Chondrocyte (in vitro differentiated cells): ENCODE measurements at regions not wholly inside any gene's neighbourhood (a gene's known extent, or its start where the extent isn't known, plus 50 kb on each side); places are given as distances from the start of the nearest gene placed in this dataset.

Source experiments
- DNase-seq: peaks from one replicate; pipeline ENCODE4 v3.0.0; 2021; ENCODE audit warnings: mixed read lengths, low spot score
- H3K27ac Mint-ChIP-seq: one replicate; pipeline ENCODE4 v1.8.0; 2021; ENCODE audit warnings: mild to moderate bottlenecking, moderate library complexity, mixed read lengths; ENCODE audit not compliant: unreplicated experiment
- H3K27me3 Mint-ChIP-seq: 2 replicates; pipeline ENCODE4 v1.8.0; 2021; ENCODE audit warnings: low read depth, mixed read lengths
- H3K36me3 Mint-ChIP-seq: 2 replicates; pipeline ENCODE4 v1.8.0; 2021; ENCODE audit warnings: low read depth, mixed read lengths
- H3K4me1 Mint-ChIP-seq: 2 replicates; pipeline ENCODE4 v1.8.0; 2021; ENCODE audit warnings: low read depth, mild to moderate bottlenecking, mixed read lengths
- H3K4me3 Mint-ChIP-seq: one replicate; pipeline ENCODE4 v1.8.0; 2021; ENCODE audit warnings: mild to moderate bottlenecking, moderate library complexity, mixed read lengths; ENCODE audit not compliant: unreplicated experiment
- H3K9me3 Mint-ChIP-seq: 2 replicates; pipeline ENCODE4 v1.8.0; 2021; ENCODE audit warnings: low read depth, mixed read lengths
- CTCF ChIP-seq: fragments of 200-600 bp; sonication (generic); IDR thresholded peaks from 2 replicates; pipeline ENCODE4 v1.5.0; 2021; ENCODE audit warnings: antibody characterized with exemption, mild to moderate bottlenecking, moderate library complexity

- H3K36me3 Mint-ChIP-seq: no peaks in the 10 kb centered on the region
- no peak overlapping the region for H3K4me3 Mint-ChIP-seq
- H3K27ac Mint-ChIP-seq: no peak overlapping the region
- H3K9me3 Mint-ChIP-seq: no peaks in the 10 kb centered on the region
- no peak for DNase-seq
- H3K27me3 Mint-ChIP-seq: no peaks in the 10 kb centered on the region
- TF ChIP-seq CTCF: no peak
- no peaks in the 10 kb centered on the region for H3K4me1 Mint-ChIP-seq
Measured at GRCh38 chr16:9607515-9608230, 516.2 kb downstream of the HAPSTR1 start.

DNA sequence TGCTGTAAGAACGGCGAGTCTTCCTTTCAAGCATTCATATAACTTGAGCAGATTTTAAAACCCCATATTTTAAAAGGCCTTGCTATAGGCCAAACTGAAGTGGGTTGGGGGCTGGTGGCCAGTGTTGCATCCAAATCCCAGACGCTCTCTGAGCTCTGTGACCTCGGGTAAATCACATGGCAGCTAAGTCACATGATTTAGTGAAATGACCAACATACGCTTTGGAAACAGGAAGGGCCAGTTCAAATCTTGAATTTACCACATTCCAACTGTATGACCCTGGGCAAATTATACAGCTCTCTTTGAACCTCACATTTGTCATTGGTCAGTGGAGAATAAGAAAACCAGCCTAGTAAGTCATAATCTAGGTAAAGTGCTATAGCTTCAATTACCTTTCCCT, 519.3 kb downstream of the HAPSTR1 start:
- Mint-ChIP-seq H3K27ac (no peak overlapping the region), H3K4me3 (no peak overlapping the region), H3K36me3 (no peaks in the 10 kb centered on the region)

GRCh38 chr16:9612267-9612666, 520.8 kb downstream of the HAPSTR1 start:
- no peaks in the 10 kb centered on the region for H3K4me1 Mint-ChIP-seq
- no peaks in the 10 kb centered on the region for H3K9me3 Mint-ChIP-seq
- H3K27me3 Mint-ChIP-seq: no peaks in the 10 kb centered on the region
- no peak overlapping the region for H3K4me3 Mint-ChIP-seq
- DNase-seq: no peak
- no peak for TF ChIP-seq CTCF
- no peaks in the 10 kb centered on the region for H3K36me3 Mint-ChIP-seq
- no peak overlapping the region for H3K27ac Mint-ChIP-seq

More for the DNA sequence above, 519.3 kb downstream of the HAPSTR1 start:
- Mint-ChIP-seq H3K9me3 (no peaks in the 10 kb centered on the region), H3K27me3 (no peaks in the 10 kb centered on the region), H3K4me1 (no peaks in the 10 kb centered on the region)
- no peak for DNase-seq
- TF ChIP-seq CTCF: no peak

- H3K27me3 Mint-ChIP-seq: no peaks in the 10 kb centered on the region
- H3K4me1 Mint-ChIP-seq: no peaks in the 10 kb centered on the region
- no peak overlapping the region for H3K4me3 Mint-ChIP-seq
- no peak for DNase-seq
- H3K27ac Mint-ChIP-seq: no peak overlapping the region
- no peaks in the 10 kb centered on the region for H3K36me3 Mint-ChIP-seq
- peaks cover 3% of the 10 kb centered on the region for H3K9me3 Mint-ChIP-seq
- TF ChIP-seq CTCF: no peak
Measured at GRCh38 chr16:9614389-9614788, 522.9 kb downstream of the HAPSTR1 start.

DNA sequence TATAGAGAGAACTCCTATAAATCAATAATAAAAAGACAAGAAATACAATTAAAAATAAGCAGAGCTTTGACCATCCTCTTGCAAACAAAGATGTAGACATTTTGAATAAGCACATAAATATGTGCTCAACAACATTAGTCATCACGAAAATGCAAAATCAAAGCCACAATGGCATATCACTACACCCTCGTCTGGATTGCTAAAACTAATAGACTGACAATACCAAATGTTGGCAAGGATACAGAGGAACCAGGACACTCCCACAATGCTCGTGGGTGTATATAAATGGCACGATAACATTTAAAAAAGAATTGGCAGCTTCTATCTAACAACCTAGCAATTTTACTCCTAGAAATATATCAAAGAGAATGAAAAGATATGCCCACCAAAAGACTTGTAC, 530.8 kb downstream of the HAPSTR1 start:
- Mint-ChIP-seq H3K9me3 (peaks cover 11% of the 10 kb centered on the region), H3K27ac (no peak overlapping the region), H3K4me1 (no peaks in the 10 kb centered on the region), H3K27me3 (no peaks in the 10 kb centered on the region), H3K4me3 (no peak overlapping the region), H3K36me3 (no peaks in the 10 kb centered on the region)
- no peak for TF ChIP-seq CTCF
- no peak for DNase-seq
